GM04503 (cell line): ENCODE measurements at regions not wholly inside any gene's neighbourhood (a gene's known extent, or its start where the extent isn't known, plus 50 kb on each side); places are given as distances from the start of the nearest gene placed in this dataset.

Source experiments
- DNase-seq: peaks from one replicate; pipeline ENCODE4 v3.0.0-alpha.2; 2012; ENCODE audit warnings: low read depth

DNA sequence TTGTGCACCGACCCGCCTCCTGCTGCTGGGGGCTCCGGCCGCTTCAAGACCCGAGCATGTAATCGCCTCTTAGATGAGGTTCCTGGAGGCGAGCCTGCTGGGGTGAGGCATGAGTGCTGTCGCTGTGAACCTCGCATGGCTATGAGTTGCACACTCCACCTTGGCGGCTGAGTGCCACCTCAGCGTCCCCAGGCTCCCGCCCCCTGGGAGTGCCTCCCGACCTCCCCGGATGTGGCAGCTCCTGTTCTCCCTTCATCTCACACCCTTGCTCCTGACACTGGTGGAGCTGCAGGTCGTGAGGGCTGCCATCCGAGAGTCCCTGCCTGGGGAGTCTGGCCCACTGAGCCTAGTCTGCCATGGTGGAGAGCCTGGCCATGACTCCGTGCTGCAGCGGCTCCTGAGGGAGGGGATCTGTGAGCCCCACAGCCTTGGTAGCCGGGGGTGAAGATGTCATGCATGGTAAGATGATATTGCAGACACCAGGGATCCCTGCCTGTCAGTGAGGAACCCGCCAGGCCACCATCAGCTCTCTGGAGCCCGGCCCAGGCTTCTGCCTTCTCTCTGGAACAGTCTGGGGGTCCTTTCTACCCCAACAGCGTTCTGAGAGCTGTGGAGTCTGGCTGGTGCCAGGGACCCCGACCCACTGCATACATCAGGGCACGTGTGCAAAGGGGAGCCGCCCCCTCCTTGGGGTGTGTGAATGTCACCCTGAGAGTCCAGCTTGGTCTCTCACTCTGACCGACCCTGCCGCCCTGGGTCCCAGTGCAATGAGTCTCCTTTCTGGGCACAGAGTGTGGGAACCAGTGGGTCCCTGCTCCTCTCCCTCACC, 61.6 kb upstream of the HS6ST1 start:
- no peak for DNase-seq

DNA sequence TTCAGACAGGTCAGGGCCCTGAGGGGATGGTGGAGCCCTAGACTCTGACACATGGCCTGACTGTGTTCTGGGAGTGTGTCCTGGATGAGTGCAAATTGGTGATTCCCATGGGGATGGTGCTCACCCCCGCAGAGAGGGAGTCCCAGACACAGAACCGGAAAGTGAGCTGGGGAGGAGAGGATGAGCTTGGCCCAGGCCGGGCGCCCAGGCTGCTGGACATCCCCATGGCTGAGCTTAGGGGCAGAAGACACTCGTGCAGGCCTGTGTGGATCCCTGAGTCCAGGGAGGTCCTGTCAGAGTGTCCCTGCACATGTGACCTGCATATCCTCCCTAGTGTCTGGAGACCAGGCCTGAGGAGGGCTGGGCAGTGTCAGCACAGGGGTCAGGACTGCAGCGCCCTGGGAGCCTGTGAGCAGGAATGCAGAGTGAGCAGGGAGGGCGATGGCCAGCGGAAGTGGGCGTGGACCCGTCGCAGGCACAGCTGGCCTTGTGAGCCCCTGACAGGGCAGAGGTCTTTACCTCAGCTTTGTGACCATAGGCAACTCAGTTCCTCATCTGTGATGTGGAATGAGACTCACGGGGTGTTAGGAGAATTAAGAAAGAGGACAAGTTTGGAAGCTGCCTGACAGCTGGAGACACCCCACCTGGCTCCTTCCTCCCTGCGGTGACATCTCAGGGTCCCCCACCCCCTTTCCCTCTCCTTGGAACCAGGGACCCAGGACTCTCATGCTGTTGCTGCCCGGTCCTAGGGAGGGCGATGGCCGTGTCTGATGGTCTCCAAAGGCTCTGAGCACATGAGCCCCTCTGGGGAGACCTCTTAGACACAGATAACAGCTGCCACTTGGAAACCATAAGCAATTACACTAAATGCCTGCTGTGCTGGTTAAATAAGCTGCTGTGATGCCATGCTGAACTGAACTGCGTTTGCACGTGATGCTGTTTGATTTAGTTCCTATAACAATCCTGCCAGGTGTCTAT, 62.6 kb upstream of the HS6ST1 start:
- DNase-seq: no peak

DNA sequence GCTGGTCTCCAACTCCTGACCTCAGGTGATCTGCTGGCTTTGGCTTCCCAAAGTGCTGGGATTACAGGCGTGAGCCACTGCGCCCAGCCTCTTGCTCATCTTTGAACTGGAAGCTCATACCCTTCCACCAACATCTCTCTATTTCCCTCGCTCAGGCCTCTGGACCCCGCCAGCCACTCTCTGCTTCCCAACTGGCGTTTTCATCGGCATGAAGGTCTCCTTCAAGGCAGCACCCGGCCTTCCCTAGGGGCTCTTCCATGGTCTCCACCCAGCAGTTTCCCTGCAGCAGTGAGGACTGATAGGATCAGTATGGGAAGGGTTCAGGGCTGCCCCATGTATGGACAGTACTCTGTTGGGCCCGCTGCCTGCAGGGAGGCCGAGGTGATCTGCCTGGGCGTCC, 65.8 kb upstream of the HS6ST1 start:
- DNase-seq: no peak

DNA sequence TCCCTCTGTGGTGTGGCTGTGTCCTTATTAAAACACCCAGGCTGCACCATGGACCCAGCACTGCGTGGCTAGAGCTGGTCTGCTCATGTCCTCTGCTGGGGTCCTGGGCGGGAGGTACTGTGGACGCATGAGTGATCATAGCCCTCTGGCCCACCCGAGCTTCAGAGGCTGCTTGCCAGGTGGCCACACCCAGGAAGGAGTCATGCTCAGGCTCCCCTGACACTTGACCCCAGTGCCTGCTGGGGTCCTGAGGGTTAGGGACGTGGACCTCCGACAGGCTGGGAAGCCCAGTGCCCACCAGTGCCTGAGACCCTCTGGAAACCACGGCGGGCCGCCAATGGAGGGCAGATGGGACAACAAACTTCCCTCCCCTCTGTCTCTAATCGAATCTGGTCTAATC, 66.3 kb upstream of the HS6ST1 start:
- no peak for DNase-seq

DNA sequence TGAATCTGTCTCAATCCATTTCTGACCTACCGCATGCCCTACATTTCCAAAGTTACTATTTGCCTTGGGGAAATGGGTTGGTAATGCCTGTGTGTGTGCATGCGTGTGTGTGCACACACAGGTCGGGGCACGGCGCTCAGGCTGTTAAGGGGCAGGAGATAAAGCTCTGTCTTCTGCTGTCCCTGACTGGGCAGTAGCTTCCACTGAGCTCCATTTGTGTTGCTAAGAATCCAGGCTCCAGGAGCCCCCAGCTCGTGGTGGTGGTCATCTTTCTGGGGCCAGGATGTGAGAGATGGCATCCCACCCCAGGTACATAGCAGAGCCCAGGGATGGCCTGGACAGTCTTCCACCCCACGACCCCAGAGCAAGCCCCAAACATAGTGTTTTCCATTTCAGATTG, 66.7 kb upstream of the HS6ST1 start:
- no peak for DNase-seq

DNA sequence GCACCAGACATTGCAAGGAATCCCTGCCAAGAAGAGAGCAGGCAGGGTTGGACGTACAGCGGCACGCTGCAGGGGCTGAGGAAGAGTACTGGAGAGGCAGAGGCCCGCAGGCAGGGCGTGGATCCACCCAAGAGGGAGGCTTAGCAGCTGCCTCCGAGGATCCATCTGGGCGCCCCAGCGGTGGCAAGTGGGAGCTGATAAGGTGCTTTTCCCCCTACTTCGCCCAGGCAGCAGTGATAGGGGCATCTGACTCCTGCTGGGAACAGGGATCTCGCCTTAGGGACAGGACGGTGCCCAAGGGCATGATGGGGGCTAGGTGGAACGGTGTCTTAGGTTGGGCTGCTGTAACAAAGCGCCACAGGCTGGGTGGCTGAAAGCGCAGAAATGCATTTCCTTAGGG, 67.4 kb upstream of the HS6ST1 start:
- DNase-seq: no peak

DNA sequence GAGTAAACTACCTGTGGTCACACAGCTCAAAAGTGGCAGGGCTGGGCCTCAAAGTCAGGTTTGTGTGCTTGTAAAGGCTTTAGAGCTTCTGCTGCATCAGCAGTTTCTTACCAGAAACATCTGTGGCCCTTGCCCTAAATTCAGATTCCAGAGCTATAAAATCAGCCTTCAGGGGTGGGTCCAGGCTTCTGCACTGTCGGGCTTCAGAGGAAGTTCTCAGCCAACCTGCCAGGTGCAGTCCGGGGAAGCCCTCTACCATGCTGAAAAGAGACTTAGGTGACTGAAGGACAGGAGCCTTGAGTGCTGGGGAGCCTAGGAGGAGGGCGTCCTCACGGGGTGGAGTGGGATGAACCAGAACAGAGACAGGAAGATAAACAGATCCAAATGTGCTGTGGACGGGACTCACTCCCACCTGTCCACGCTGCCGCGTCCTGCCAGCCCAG, 69.9 kb upstream of the HS6ST1 start:
- no peak for DNase-seq

DNA sequence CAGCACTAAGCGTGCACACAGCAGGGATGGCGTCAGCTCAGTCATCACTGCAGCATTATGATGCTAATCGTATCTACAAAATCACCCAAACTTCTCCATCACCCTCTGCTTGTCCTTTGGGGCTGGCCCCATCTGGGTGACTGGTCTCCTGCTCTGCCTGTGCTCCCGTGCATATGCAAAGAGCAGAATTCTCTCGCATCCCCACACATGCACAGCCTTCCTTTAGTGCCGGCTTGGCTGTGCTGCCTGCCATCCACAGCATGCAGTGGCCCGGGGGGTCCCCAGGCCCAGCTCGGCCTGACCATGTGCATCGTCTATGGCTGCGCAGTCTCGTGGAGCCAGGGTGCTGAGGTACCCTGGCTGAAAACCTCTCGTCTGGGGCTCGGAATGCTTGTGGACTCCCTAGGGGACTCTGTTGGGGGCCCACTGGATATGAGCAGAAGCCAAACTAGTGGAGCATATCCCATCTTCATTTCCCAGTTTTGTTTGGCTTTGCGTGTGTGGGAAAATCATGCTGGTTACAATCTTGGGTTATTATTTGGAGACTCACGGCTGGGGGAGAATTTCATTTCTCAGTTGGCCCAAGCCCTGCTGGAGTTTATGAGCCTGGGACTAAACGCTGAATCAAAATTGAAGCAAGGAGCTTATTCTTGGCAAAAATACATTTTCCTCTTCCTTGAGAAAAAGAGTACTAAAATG, 70.9 kb upstream of the HS6ST1 start:
- DNase-seq: no peak

DNA sequence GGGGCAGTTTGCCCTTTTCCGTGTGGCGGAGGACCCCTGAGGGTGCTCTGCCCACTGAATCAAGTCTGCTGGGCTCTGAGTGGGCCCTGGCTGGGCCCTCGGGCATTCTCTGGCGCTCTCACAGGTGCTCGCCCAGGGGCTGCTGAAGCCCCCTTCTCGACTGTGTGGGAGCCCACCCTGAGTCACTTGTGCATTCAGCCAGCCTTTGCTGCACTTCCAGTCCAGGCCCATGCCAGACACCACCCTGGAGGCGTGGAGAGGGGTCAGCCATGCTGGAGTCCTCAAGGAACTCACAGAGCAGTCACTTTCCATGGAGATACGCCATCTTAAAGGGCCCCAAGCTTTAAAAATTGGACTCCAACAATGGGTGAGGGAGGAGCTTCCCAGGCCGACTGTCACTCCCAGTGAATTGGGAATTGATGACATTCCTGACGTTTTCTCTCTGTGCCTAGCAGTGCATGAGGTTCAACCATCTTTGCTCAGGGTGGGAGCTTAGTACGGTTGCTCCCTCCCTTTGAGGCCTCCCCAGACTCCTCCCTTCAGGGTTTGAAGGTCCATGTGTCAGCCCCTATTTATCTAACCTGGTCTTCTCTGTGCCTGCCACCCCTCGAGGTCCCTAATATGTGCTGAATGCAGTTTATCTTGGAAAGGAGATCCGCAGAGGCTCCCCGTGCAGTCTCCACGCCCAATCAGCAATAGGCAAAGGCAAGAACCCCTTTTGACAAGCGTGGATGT, 71.8 kb upstream of the HS6ST1 start:
- no peak for DNase-seq

DNA sequence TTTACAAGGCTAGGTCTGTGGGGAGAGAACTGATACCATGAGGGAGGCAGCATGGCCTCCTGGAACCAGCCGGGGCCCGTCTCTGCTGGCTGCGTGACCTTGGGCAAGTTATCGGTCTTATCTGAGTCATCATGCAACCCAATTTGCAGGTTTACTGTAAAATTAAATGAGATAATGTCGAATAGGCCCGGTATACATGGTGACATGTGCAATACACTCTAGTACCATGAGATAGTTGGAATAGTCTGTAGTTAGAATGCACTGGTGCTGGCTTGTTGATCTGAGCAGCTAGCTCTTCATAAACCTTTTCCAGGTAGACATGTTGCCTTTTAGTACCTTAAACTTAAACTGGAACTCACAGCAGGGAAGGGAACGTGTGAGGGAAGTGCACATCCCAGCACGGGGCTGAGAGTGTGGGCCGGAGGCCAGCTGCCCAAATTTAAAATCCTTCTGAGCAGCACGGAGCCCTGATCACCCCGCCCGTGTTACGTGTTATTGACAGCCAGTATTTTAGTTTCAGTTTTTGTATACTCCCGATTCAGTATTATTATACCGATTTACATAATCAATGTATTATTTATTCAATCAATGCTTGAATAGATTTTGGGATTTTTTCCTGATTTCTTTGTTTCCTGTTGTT, 72.4 kb upstream of the HS6ST1 start:
- no peak for DNase-seq

DNA sequence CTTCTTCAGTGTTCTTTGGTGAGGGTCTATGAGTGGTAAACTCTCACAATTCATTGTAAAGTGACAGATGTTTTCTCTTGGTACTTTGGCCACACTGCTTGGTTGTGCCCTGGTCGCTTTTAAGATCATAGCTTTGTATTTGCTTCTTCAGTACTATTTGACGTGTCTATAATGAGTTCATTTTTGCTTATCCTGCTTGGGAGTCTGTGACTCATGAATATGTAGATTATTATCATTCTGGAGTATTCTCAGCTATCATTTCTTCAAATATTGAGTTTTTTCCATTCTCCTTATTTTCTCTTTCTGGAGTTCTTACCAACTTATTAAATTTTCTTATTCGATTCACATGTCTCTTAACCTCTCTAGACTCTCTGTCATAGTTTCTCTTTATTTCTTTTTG, 73.0 kb upstream of the HS6ST1 start:
- DNase-seq: no peak

DNA sequence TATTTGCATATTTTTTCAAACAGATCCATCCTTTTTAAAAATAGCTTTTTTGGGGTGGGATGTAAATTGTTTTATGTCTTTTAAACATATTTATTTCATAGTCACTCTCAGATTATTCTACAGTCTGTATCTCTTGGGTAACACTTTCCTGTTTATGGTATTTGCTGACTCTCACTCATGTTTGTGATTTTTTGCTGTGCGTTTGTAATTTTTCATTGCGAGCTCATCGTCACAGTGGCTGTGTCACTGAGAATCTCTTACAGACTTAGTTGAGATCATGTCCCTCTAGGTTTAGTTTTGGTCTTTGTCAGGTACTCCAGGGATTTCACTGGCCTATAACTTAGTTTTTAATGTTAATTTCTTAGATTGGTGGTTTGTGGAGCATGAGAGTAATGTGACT, 73.5 kb upstream of the HS6ST1 start:
- DNase-seq: no peak

DNA sequence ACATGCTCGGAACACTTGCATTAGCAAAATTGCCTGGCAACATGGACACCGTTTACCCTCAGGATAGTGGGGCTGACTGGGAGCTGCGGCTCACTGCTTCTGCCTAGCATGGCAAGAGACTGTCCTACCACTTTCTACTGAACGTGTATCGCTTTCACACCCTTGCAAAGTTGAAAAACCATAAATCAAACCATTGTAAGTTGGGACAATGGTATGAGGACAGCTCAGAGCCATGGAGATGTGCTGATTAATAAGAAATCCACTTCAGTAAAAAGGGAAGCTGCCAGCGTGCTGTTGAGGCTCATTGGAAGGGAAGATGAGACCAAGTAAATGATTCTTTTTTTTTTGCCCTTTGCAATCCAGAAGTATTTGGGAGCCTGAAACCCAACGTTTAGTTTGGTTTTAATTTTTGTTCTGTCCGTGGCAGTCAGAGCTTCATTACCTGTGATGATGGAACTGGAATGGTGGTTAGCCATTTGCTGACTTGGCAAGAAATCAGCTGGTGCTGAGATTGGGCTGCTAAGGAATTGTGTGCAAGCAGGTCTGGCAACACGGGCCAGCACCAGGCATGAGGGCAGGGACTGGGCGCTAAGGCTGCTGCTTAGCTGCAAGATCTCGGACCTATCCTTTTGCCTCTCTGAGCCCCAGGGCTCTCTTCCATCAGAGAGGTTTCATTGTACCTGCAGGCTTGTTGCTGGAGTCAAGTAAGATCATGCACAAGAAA, 75.5 kb upstream of the HS6ST1 start:
- no peak for DNase-seq

DNA sequence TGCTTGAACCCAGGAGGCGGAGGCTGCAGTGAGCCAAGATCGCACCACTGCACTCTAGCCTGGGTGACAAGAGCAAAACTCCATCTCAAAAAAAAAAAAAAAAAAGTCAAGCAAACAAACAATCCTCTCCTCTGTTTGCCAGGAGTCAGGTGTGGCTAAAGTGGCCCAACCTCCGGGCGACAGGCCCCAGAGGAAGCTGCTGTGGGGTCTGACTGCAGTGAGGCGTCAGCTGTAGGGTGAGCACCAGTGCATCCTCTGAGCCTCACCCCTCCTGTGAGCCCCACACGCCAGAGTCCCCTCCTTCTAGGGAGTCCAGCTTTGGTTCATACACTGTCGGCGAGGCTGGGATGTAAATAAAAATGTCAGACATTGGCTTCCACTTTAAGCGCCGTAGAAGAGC, 76.5 kb upstream of the HS6ST1 start:
- DNase-seq: no peak

DNA sequence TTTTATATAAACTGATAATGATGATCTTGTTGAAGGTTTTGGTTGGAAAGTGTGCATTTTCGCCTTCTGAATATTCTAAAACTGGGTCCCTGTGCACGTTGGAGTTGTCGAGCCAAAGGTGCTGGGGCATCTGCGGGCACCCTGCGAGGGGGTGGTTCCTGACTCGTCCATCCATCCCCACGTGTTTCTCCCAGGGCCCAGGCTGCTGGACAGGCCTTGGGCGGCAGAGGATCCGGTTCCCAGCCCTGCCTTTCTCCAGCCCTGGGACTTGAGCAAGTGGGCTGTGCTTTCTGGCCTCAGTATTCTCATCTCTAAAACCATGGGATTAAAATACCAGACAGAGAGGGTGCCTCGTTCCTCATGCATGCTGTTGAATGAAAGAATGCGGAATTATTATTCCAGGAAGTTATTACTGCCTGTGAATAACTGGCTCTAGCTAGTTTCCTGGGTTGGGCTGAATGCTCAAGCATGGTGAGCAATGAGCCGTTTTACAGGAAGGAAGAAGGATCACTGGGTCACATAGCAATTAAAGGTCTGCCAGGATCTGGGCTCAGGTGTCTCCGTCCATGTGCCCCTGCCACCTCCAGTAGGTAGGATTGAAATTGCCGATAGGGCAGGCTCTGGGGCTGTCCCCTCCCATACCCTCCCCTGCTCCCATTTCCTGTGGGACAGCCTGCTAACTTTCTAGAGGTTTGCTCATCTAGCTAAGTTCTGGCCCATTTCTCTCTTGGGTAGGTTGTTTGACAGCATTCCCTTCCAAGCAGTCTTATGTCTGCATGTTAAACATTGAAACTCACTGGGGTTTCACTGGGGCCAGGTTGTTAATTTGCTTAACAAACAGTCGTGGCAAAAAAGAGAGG, 77.2 kb upstream of the HS6ST1 start:
- DNase-seq: no peak

DNA sequence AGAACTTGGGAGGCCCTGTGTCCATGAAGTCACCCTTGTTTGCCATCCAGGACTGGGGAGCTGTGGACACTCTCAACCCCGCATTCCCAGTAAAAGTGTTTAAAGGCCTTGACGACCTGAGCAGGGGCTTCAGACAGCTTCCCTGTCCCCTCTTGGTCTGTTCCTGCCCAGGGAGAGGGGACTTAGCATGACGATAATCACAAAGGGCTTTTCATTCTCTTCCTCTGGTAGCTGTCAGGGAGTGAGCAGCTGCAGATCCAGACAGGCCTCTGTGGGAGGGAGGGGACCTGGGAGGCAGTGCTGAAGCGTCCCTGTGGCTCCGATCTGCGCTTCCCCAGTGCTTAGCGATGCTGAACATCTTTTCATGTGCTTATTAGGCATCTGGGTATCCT, 77.8 kb upstream of the HS6ST1 start:
- no peak for DNase-seq

DNA sequence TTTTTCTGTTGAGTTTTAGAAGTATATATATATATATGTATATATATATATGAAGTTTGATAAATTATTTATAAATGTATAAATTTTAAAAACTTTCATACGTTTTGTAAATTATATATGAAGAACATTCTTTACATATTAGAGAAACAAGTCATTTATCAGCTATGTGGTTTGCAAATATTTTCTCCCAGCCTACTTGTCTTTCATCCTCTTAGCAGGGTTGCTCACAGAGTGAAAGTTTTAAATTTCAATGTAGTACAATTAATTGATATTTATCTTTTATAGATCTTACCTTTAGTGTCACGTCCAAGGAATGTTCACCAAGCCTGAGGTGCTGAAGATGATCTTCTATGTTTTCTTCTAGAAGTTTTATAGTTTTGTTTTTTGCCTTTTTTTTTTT, 78.3 kb upstream of the HS6ST1 start:
- no peak for DNase-seq

DNA sequence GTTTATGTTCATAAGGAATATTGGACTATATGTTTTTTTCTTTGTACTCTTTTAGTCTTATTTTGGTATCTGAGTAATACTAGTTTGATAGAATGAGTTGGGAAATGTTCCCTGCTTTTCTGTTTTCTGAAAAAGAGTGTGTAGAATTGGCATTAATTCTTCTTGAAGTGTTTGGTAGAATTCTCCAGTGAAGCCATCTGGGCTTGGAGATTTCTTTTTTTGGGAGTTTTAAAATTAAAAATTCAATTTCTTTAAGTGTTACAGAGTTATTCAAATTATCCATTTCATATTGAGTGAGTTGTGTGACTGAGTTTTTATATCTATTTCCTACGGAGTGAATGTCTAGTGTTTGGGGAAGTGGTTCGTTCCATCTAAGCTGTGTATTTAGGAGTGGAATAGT, 80.6 kb upstream of the HS6ST1 start:
- DNase-seq: no peak

DNA sequence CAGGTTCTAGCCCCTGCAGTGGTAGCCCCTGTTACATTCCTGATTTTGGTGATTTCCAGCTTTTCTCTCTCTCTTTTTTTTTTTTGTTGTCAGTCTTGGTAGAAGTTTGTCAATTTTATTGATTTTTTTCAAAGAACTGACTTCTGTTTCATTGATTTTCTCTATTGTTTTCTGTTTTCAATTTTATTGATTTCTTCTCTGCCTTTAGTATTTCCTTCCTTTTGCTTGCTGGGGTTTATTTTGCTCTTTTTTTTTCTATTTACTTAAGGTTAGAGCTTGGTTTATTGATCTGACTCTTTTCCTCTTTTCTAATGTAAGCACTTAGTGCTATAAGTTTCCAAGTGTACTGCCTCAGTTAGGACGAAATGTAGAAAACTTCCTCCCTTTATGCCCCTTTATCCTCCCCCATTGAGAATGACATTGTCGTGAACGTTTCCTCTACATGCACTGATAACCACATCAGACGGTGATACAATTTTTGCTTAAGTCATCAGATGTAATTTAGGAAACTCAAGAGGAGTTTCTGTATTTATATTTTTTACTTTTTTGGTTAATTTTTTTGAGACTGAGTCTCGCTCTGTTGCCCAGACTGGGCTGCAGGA, 81.1 kb upstream of the HS6ST1 start:
- no peak for DNase-seq
